Neuronal stem cell (in vitro differentiated cells): ENCODE measurements at regions not wholly inside any gene's neighbourhood (a gene's known extent, or its start where the extent isn't known, plus 50 kb on each side); places are given as distances from the start of the nearest gene placed in this dataset.

Experiments
- DNase-seq: peaks from one replicate; pipeline ENCODE4 v3.0.0-alpha.2; 2013; ENCODE audit warnings: low spot score
- H2AFZ ChIP-seq: one replicate; pipeline ENCODE4 v1.6.1; 2013; ENCODE audit warnings: mild to moderate bottlenecking, low read length, inconsistent platforms
- H2AK5ac ChIP-seq: 2 replicates; pipeline ENCODE4 v1.6.1; 2013; ENCODE audit warnings: low read depth, mild to moderate bottlenecking, inconsistent platforms, low read length, moderate library complexity, mixed read lengths
- H2BK120ac ChIP-seq: 2 replicates; pipeline ENCODE4 v1.6.1; 2013; ENCODE audit warnings: low read depth, mild to moderate bottlenecking, inconsistent platforms, low read length, moderate library complexity, mixed read lengths
- H2BK12ac ChIP-seq: one replicate; pipeline ENCODE4 v1.6.1; 2013; ENCODE audit warnings: low read length, inconsistent platforms
- H2BK15ac ChIP-seq: 2 replicates; pipeline ENCODE4 v1.6.1; 2013; ENCODE audit warnings: mild to moderate bottlenecking, low read length, inconsistent platforms, mixed read lengths
- H2BK5ac ChIP-seq: one replicate; pipeline ENCODE4 v1.6.1; 2013; ENCODE audit warnings: inconsistent platforms, mild to moderate bottlenecking, low read length, moderate library complexity
- H3K14ac ChIP-seq: one replicate; pipeline ENCODE4 v1.6.1; 2013; ENCODE audit warnings: low read length, inconsistent platforms
- H3K18ac ChIP-seq: 2 replicates; pipeline ENCODE4 v1.6.1; 2013; ENCODE audit warnings: low read length, inconsistent platforms
- H3K23ac ChIP-seq: 2 replicates; pipeline ENCODE4 v1.6.1; 2013; ENCODE audit warnings: low read depth, mild to moderate bottlenecking, mixed read lengths, low read length, inconsistent platforms; ENCODE audit not compliant: poor library complexity
- H3K27ac ChIP-seq: replicated peaks from 3 replicates; pipeline ENCODE4 v1.5.1; 2013; ENCODE audit warnings: low read length, inconsistent platforms
- H3K27me3 ChIP-seq, 3 experiments: 2 replicates each; pipeline ENCODE4 v1.6.1; 2013; ENCODE audit warnings: low read length in 3 of 3, mild to moderate bottlenecking in 2 of 3, inconsistent platforms in 1 of 3, low read depth in 1 of 3, mixed read lengths in 1 of 3, moderate library complexity in 1 of 3; ENCODE audit not compliant: control insufficient read depth in 3 of 3, insufficient read depth in 3 of 3
- H3K36me3 ChIP-seq, 2 donors: replicated peaks in 1 of 2; 2 replicates each; pipeline ENCODE4 v1.6.1; 2013; ENCODE audit warnings: low read length in 2 of 2; ENCODE audit not compliant: control insufficient read depth in 2 of 2, insufficient read depth in 2 of 2
- H3K4ac ChIP-seq: 2 replicates; pipeline ENCODE4 v1.6.1; 2013; ENCODE audit warnings: inconsistent platforms, mild to moderate bottlenecking, low read length, moderate library complexity
- H3K4me1 ChIP-seq, 2 donors: 1 replicate in 1 of 2; 2 replicates in 1 of 2; pipeline ENCODE4 v1.6.1; 2013; ENCODE audit warnings: low read length in 2 of 2, low read depth in 1 of 2; ENCODE audit not compliant: control insufficient read depth in 2 of 2, insufficient read depth in 1 of 2
- H3K4me2 ChIP-seq: one replicate; pipeline ENCODE4 v1.6.1; 2013; ENCODE audit warnings: mild to moderate bottlenecking, low read length, inconsistent platforms; ENCODE audit not compliant: insufficient read depth, poor library complexity, severe bottlenecking
- H3K4me3 ChIP-seq, 2 donors: 2 replicates each; pipeline ENCODE4 v1.5.1; 2013; ENCODE audit warnings: low read length in 2 of 2, mild to moderate bottlenecking in 2 of 2, inconsistent platforms in 1 of 2, moderate library complexity in 1 of 2
- H3K79me1 ChIP-seq: one replicate; pipeline ENCODE4 v1.6.1; 2013; ENCODE audit warnings: low read depth, mild to moderate bottlenecking, inconsistent platforms, low read length, moderate library complexity
- H3K9ac ChIP-seq: one replicate; pipeline ENCODE4 v1.6.1; 2013; ENCODE audit warnings: mild to moderate bottlenecking, low read depth, low read length, inconsistent platforms; ENCODE audit not compliant: poor library complexity
- H3K9me3 ChIP-seq, 2 donors: replicated peaks in 1 of 2; 2 replicates each; pipeline versions ENCODE3 to v1.6.1; 2013; ENCODE audit warnings: low read length in 2 of 2, mild to moderate bottlenecking in 2 of 2, inconsistent platforms in 1 of 2, low read depth in 1 of 2, mixed read lengths in 1 of 2, moderate library complexity in 1 of 2; ENCODE audit not compliant: control insufficient read depth in 2 of 2, insufficient read depth in 1 of 2
- H4K8ac ChIP-seq: one replicate; pipeline ENCODE4 v1.6.1; 2013; ENCODE audit warnings: low read depth, mild to moderate bottlenecking, inconsistent platforms, low read length, moderate library complexity
- H4K91ac ChIP-seq: one replicate; pipeline ENCODE4 v1.6.1; 2013; ENCODE audit warnings: low read length, low read depth, mild to moderate bottlenecking, inconsistent platforms; ENCODE audit not compliant: poor library complexity
- WGBS, 2 donors: extraction: QIAGEN DNeasy Blood & Tissue Kit; methylation state at CpG; one replicate each; pipeline ENCODE4 v1.1.7; 2013; ENCODE audit warnings: missing lambda C conversion rate in 2 of 2, mixed read lengths in 1 of 2; ENCODE audit not compliant: insufficient read length in 2 of 2, insufficient replicate concordance in 1 of 2; ENCODE audit errors: extremely low coverage in 2 of 2; 5-methylcytosine and 5-hydroxymethylcytosine counted together

GRCh38 chr3:134743006-134743405, 52.1 kb upstream of the EPHB1 start:
- Histone ChIP-seq H3K4me2 (no peak overlapping the region), H2BK120ac (no peak overlapping the region), H3K4ac (no peak overlapping the region), H3K14ac (no peak overlapping the region), H4K91ac (no peak overlapping the region), H3K23ac (no peak overlapping the region), H3K79me1 (no peaks in the 10 kb centered on the region), H2AK5ac (no peak overlapping the region), H3K27ac (no peak overlapping the region), H3K27me3 (no peaks in the 10 kb centered on the region), H3K36me3 (no peaks in the 10 kb centered on the region), H2BK12ac (no peak overlapping the region), H3K4me1 (no peaks in the 10 kb centered on the region), H3K18ac (no peak overlapping the region), H3K4me3 (no peak overlapping the region), H2BK15ac (no peak overlapping the region), H4K8ac (no peak overlapping the region), H3K9ac (no peak overlapping the region), H3K9me3 (no peaks in the 10 kb centered on the region), H2AFZ (no peak overlapping the region), H2BK5ac (no peak overlapping the region)
- no CpG with 5 or more reads among the region's 1 CpG for WGBS, 2 donors
- DNase-seq = no peak
